NB4 (cell line): ENCODE measurements at regions not wholly inside any gene's neighbourhood (a gene's known extent, or its start where the extent isn't known, plus 50 kb on each side); places are given as distances from the start of the nearest gene placed in this dataset.

Experiments used
- MYC ChIP-seq: IDR thresholded peaks from 2 replicates; pipeline ENCODE4 v1.6.1; 2011; ENCODE audit warnings: low read depth, low read length
- POLR2A ChIP-seq: IDR thresholded peaks from 2 replicates; pipeline ENCODE4 v1.6.1; 2011; ENCODE audit warnings: mild to moderate bottlenecking; ENCODE audit not compliant: insufficient read length; ENCODE audit errors: extremely low read depth
- TF ChIP-seq, protein P1 (sequence below): IDR thresholded peaks from one replicate; pipeline ENCODE4 v1.5.1; 2012; ENCODE audit warnings: low read depth, low read length
- TF ChIP-seq, protein P2 (sequence below): IDR thresholded peaks from 2 replicates; pipeline ENCODE4 v1.6.1; 2011; ENCODE audit warnings: low read depth, low read length

DNA sequence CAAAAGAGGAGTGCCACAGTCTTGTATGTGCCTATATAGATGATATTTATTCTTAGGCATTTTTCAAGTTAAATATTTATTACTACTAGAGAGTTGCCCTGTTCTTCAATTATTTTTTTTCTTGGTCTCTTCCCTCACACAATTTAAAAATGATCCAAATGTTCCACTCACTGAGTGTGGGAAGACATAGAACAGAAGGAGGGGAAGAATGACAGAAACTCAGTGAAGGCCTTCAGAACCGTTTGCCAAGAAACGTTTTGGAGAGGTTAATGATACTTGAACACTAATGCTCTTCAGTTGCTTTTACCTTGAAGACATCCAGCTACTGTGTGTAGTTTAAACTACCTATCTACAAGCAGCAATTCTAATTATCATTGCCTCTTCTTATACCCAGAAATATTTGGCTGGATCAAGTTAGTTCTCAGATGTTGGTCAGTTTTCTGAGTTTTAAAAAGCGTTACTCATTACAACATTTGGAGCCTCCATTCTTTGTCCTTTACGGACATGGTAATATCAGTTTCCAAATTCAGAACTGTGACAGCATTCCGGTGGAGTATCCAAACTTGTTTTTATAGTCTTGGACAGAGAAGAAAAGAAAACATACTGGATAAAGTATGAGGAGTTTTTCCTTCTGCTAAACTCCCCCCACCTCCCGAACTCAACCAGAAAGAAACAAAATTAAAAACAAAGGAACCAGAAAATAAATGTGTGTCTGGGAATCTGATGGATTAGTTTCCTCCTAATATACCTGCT lies 389.7 kb downstream of the SPRY1 start:
- TF ChIP-seq, protein P1, sequence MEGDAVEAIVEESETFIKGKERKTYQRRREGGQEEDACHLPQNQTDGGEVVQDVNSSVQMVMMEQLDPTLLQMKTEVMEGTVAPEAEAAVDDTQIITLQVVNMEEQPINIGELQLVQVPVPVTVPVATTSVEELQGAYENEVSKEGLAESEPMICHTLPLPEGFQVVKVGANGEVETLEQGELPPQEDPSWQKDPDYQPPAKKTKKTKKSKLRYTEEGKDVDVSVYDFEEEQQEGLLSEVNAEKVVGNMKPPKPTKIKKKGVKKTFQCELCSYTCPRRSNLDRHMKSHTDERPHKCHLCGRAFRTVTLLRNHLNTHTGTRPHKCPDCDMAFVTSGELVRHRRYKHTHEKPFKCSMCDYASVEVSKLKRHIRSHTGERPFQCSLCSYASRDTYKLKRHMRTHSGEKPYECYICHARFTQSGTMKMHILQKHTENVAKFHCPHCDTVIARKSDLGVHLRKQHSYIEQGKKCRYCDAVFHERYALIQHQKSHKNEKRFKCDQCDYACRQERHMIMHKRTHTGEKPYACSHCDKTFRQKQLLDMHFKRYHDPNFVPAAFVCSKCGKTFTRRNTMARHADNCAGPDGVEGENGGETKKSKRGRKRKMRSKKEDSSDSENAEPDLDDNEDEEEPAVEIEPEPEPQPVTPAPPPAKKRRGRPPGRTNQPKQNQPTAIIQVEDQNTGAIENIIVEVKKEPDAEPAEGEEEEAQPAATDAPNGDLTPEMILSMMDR: no peak
- TF ChIP-seq, protein P2, sequence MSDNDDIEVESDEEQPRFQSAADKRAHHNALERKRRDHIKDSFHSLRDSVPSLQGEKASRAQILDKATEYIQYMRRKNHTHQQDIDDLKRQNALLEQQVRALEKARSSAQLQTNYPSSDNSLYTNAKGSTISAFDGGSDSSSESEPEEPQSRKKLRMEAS: no peak
- TF ChIP-seq POLR2A (no peak), MYC (no peak)
